Muscle of arm (tissue), 1 donor: ENCODE measurements at regions not wholly inside any gene's neighbourhood (a gene's known extent, or its start where the extent isn't known, plus 50 kb on each side); places are given as distances from the start of the nearest gene placed in this dataset.

Source experiments
- DNase-seq: peaks from one replicate; pipeline ENCODE4 v3.0.0-alpha.2; 2013

GRCh38 chr3:159788291-159788690, 200.3 kb upstream of the IL12A start:
- no peak for DNase-seq

- no peak for DNase-seq
Measured at GRCh38 chr3:159789017-159789416, 199.6 kb upstream of the IL12A start.

- DNase-seq: no peak
Measured at GRCh38 chr3:159789742-159790635, 198.6 kb upstream of the IL12A start.

GRCh38 chr3:159791336-159791735, 197.3 kb upstream of the IL12A start:
- DNase-seq: no peak

GRCh38 chr3:159792070-159792469, 196.6 kb upstream of the IL12A start:
- no peak for DNase-seq

GRCh38 chr3:159795042-159795441, 193.6 kb upstream of the IL12A start:
- DNase-seq: no peak

- no peak for DNase-seq
Measured at GRCh38 chr3:159795681-159796175, 192.9 kb upstream of the IL12A start.

GRCh38 chr3:159796226-159796625, 192.4 kb upstream of the IL12A start:
- DNase-seq: no peak

GRCh38 chr3:159796744-159797143, 191.9 kb upstream of the IL12A start:
- no peak for DNase-seq

- no peak for DNase-seq
Measured at GRCh38 chr3:159797771-159798170, 190.9 kb upstream of the IL12A start.

- DNase-seq: no peak
Measured at GRCh38 chr3:159798951-159799350, 189.7 kb upstream of the IL12A start.

- no peak for DNase-seq
Measured at GRCh38 chr3:159800434-159801155, 188.0 kb upstream of the IL12A start.

GRCh38 chr3:159802864-159803263, 185.8 kb upstream of the IL12A start:
- DNase-seq: no peak

- no peak for DNase-seq
Measured at GRCh38 chr3:159803459-159803858, 185.2 kb upstream of the IL12A start.

GRCh38 chr3:159804726-159805410, 183.8 kb upstream of the IL12A start:
- DNase-seq: peak; percentile 57

GRCh38 chr3:159805411-159805772, 183.2 kb upstream of the IL12A start:
- DNase-seq: no peak

GRCh38 chr3:159806412-159806811, 182.2 kb upstream of the IL12A start:
- peak; percentile 71 for DNase-seq

- DNase-seq: no peak
Measured at GRCh38 chr3:159807137-159808040, 181.2 kb upstream of the IL12A start.

GRCh38 chr3:159813822-159814531, 174.7 kb upstream of the IL12A start:
- DNase-seq: no peak

- DNase-seq: no peak
Measured at GRCh38 chr3:159816512-159816911, 172.1 kb upstream of the IL12A start.

- no peak for DNase-seq
Measured at GRCh38 chr3:159817126-159817525, 171.5 kb upstream of the IL12A start.
